Natural killer cell (primary cell): ENCODE measurements at regions not wholly inside any gene's neighbourhood (a gene's known extent, or its start where the extent isn't known, plus 50 kb on each side); places are given as distances from the start of the nearest gene placed in this dataset.

Experiments
- ATAC-seq, 3 donors: fragments of 150-1000 bp in 2 of 3; fragments of 200-7000 bp in 1 of 3; cut with Tn5 transposase; 1 replicate in 1 of 3; 2 replicates in 2 of 3; pipeline ENCODE4 v1.10.0; 2021; ENCODE audit warnings: mild to moderate bottlenecking in 2 of 3, moderate library complexity in 2 of 3
- DNase-seq, 2 donors: peaks; one replicate each; pipeline versions ENCODE4 v3.0.0 to v3.0.0-alpha.2; 2013 to 2021; ENCODE audit warnings: mixed read lengths in 1 of 2
- H3K27ac ChIP-seq: one replicate; pipeline ENCODE4 v1.5.1; 2013; ENCODE audit warnings: mild to moderate bottlenecking, low read length
- H3K27me3 ChIP-seq: one replicate; pipeline ENCODE4 v1.6.1; 2013; ENCODE audit warnings: low read length; ENCODE audit not compliant: control insufficient read depth, insufficient read depth
- H3K36me3 ChIP-seq: one replicate; pipeline ENCODE4 v1.6.1; 2013; ENCODE audit warnings: low read length; ENCODE audit not compliant: control insufficient read depth, insufficient read depth
- H3K4me1 ChIP-seq: one replicate; pipeline ENCODE4 v1.6.1; 2013; ENCODE audit warnings: low read length; ENCODE audit not compliant: control insufficient read depth, insufficient read depth
- H3K4me3 ChIP-seq: one replicate; pipeline ENCODE4 v1.5.1; 2013; ENCODE audit warnings: low read length
- H3K9me3 ChIP-seq: one replicate; pipeline ENCODE4 v1.6.1; 2013; ENCODE audit warnings: low read length; ENCODE audit not compliant: control insufficient read depth, insufficient read depth
- H3K27ac Mint-ChIP-seq, 2 donors: one replicate each; pipeline ENCODE4 v1.8.0; 2022; ENCODE audit warnings: mild to moderate bottlenecking in 2 of 2, mixed read lengths in 2 of 2, moderate library complexity in 1 of 2
- H3K27me3 Mint-ChIP-seq, 2 donors: one replicate each; pipeline ENCODE4 v1.8.0; 2022; ENCODE audit warnings: low read depth in 2 of 2, mixed read lengths in 2 of 2
- H3K36me3 Mint-ChIP-seq: one replicate; pipeline ENCODE4 v1.8.0; 2022; ENCODE audit warnings: mixed read lengths
- H3K4me1 Mint-ChIP-seq, 2 donors: one replicate each; pipeline ENCODE4 v1.8.0; 2022; ENCODE audit warnings: mixed read lengths in 2 of 2
- H3K4me3 Mint-ChIP-seq: one replicate; pipeline ENCODE4 v1.8.0; 2022; ENCODE audit warnings: mild to moderate bottlenecking, moderate library complexity, mixed read lengths
- H3K9me3 Mint-ChIP-seq, 2 donors: one replicate each; pipeline ENCODE4 v1.8.0; 2022; ENCODE audit warnings: mixed read lengths in 2 of 2
- CTCF ChIP-seq: fragments of 200-600 bp; IDR thresholded peaks from one replicate; pipeline ENCODE4 v1.8.0; 2022; ENCODE audit warnings: antibody characterized with exemption
- WGBS: methylation state at CpG from one replicate; pipeline ENCODE4 v1.1.7; 2013; ENCODE audit warnings: missing lambda C conversion rate; ENCODE audit not compliant: insufficient coverage; 5-methylcytosine and 5-hydroxymethylcytosine counted together
- intact Hi-C: fragments of 100-400 bp; cut with micrococcal nuclease; formaldehyde crosslinking; loops from one replicate; pipeline ENCODE4 v1.14.2; 2022

DNA sequence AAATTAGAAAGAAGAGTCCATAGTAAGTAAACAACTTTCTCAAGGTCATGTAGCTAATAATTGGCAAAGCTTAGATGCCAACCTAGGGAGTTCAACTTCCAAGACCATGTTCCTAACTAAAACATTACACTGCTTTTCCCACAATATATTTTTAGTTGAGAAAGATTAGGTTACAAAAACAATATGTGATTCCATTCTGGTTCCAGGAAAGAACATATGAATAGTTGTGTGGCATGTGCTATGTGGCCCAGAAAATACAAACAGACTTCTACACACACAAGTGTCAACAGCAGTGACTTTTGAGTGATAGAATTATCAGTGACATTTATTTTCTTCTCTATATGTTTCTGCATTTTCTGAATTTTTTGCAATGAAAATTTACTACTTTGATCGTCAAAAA lies 62.7 kb upstream of the EDNRA start:
- no peak overlapping the region for H3K4me3 ChIP-seq
- H3K4me1 ChIP-seq: no peaks in the 10 kb centered on the region
- no peaks in the 10 kb centered on the region for H3K9me3 ChIP-seq
- H3K36me3 Mint-ChIP-seq: no peaks in the 10 kb centered on the region
- WGBS: no CpG with 5 or more reads among the region's 1 CpG
- intact Hi-C loops: no loop called here
- H3K36me3 ChIP-seq: no peaks in the 10 kb centered on the region
- no peak overlapping the region for H3K27ac Mint-ChIP-seq
- peaks cover 11 to 13% of the 10 kb centered on the region in 2 donors for H3K9me3 Mint-ChIP-seq
- H3K27me3 ChIP-seq: no peaks in the 10 kb centered on the region
- H3K27me3 Mint-ChIP-seq: no peaks in the 10 kb centered on the region
- ATAC-seq (no peak), DNase-seq (no peak)
- H3K27ac ChIP-seq: no peak overlapping the region
- H3K4me3 Mint-ChIP-seq: no peak overlapping the region
- TF ChIP-seq CTCF: no peak
- H3K4me1 Mint-ChIP-seq: no peaks in the 10 kb centered on the region

DNA sequence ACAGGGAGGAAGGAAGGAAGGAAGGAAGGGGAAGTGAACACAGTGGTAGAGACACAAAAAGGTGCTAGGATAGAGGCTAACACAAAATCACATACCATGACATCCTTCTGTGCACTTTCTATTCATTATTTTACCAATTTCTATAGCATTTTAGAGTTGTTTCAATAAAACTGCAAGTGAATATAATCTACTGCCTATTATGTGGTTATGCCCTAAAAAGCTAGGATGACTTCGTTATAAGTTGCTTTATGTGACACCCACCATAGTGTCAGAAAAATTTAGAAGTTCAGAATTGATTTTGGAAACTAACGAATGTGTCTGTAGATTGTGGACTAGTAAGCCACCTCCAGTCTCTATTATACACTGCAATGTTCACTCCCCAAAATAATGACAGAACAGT lies 59.4 kb upstream of the EDNRA start:
- WGBS: 94% methylated on average over 2 of the region's 2 CpGs
- Mint-ChIP-seq H3K9me3 (peaks cover 7 to 10% of the 10 kb centered on the region in 2 donors), H3K27ac (no peak overlapping the region), H3K4me1 (no peaks in the 10 kb centered on the region), H3K4me3 (no peak overlapping the region), H3K27me3 (no peaks in the 10 kb centered on the region), H3K36me3 (no peaks in the 10 kb centered on the region)
- H3K4me3 ChIP-seq: no peak overlapping the region
- ATAC-seq: no peak
- no peak for TF ChIP-seq CTCF
- DNase-seq: no peak
- no peaks in the 10 kb centered on the region for H3K27me3 ChIP-seq
- H3K36me3 ChIP-seq: no peaks in the 10 kb centered on the region
- intact Hi-C loops: no loop called here
- H3K27ac ChIP-seq: no peak overlapping the region
- no peaks in the 10 kb centered on the region for H3K9me3 ChIP-seq
- no peaks in the 10 kb centered on the region for H3K4me1 ChIP-seq

DNA sequence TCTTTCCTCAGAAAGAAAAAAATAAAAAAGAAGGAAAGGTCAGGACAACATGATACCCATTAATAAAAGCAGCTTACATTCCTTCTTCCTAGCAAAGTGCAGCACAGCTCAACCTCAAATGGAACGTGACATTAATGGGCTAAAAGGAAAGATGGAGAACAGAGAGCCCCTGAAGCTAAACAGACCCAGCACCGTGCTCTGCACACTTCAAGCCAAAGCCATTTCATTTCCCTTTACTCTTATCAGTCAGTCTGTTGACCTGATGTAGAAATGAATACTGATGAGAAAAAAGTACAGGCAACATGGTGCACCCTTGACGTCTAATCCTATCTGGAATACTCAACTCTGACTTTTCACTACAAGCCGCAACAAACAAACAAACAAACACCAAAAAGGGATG lies 57.7 kb upstream of the EDNRA start:
- no peak overlapping the region for H3K27ac ChIP-seq
- Mint-ChIP-seq H3K36me3 (no peaks in the 10 kb centered on the region), H3K27ac (no peak overlapping the region), H3K4me3 (no peak overlapping the region), H3K27me3 (no peaks in the 10 kb centered on the region), H3K9me3 (peaks cover 4 to 9% of the 10 kb centered on the region in 2 donors), H3K4me1 (no peaks in the 10 kb centered on the region)
- no peaks in the 10 kb centered on the region for H3K4me1 ChIP-seq
- TF ChIP-seq CTCF: no peak
- 60% methylated on average over 2 of the region's 4 CpGs for WGBS
- no peak overlapping the region for H3K4me3 ChIP-seq
- DNase-seq (no peak), ATAC-seq (no peak)
- intact Hi-C loops: no loop called here
- no peaks in the 10 kb centered on the region for H3K27me3 ChIP-seq
- H3K36me3 ChIP-seq: no peaks in the 10 kb centered on the region
- H3K9me3 ChIP-seq: no peaks in the 10 kb centered on the region

GRCh38 chr4:147425019-147425418 lies 55.9 kb upstream of the EDNRA start:
- H3K36me3 Mint-ChIP-seq: no peaks in the 10 kb centered on the region
- H3K27ac Mint-ChIP-seq: no peak overlapping the region
- no peaks in the 10 kb centered on the region for H3K27me3 Mint-ChIP-seq
- H3K4me1 Mint-ChIP-seq: no peaks in the 10 kb centered on the region
- ATAC-seq (no peak), DNase-seq (no peak)
- H3K36me3 ChIP-seq: no peaks in the 10 kb centered on the region
- H3K4me3 ChIP-seq: no peak overlapping the region
- no CpG with 5 or more reads among the region's 1 CpG for WGBS
- no peak overlapping the region for H3K27ac ChIP-seq
- no peaks in the 10 kb centered on the region for H3K9me3 ChIP-seq
- H3K9me3 Mint-ChIP-seq: peaks cover 4 to 9% of the 10 kb centered on the region in 2 donors
- no peaks in the 10 kb centered on the region for H3K4me1 ChIP-seq
- H3K27me3 ChIP-seq: no peaks in the 10 kb centered on the region
- intact Hi-C loops: no loop called here
- TF ChIP-seq CTCF: no peak
- H3K4me3 Mint-ChIP-seq: no peak overlapping the region
